GM12874 (cell line): ENCODE measurements at regions not wholly inside any gene's neighbourhood (a gene's known extent, or its start where the extent isn't known, plus 50 kb on each side); places are given as distances from the start of the nearest gene placed in this dataset.

Experiments
- TF ChIP-seq, protein P1 (sequence below): IDR thresholded peaks from 2 replicates; pipeline ENCODE4 v1.5.1; 2011; ENCODE audit warnings: low read depth, mild to moderate bottlenecking, control low read depth, low read length, moderate library complexity; ENCODE audit not compliant: insufficient read depth

DNA sequence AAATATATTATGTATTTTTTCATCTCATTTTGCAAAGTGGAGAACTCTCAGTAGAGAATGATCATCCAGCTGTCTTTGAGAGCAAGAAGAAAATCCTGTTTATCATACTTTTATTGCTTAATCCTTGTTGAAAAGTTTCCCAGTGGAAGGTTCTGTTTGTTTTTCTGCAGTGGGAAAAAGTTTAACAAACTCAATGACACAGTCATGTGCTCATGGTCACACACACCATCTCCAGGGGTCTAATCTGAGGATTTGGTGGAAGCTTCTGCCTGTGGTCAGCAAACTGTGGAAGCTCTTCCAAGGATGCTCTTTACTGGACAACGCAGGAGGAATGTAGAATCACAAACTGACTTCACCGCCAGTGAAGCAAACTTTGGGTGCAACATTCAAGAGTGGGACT lies 1003.9 kb downstream of the SORCS3 start:
- TF ChIP-seq, protein P1, sequence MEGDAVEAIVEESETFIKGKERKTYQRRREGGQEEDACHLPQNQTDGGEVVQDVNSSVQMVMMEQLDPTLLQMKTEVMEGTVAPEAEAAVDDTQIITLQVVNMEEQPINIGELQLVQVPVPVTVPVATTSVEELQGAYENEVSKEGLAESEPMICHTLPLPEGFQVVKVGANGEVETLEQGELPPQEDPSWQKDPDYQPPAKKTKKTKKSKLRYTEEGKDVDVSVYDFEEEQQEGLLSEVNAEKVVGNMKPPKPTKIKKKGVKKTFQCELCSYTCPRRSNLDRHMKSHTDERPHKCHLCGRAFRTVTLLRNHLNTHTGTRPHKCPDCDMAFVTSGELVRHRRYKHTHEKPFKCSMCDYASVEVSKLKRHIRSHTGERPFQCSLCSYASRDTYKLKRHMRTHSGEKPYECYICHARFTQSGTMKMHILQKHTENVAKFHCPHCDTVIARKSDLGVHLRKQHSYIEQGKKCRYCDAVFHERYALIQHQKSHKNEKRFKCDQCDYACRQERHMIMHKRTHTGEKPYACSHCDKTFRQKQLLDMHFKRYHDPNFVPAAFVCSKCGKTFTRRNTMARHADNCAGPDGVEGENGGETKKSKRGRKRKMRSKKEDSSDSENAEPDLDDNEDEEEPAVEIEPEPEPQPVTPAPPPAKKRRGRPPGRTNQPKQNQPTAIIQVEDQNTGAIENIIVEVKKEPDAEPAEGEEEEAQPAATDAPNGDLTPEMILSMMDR, result no peak

DNA sequence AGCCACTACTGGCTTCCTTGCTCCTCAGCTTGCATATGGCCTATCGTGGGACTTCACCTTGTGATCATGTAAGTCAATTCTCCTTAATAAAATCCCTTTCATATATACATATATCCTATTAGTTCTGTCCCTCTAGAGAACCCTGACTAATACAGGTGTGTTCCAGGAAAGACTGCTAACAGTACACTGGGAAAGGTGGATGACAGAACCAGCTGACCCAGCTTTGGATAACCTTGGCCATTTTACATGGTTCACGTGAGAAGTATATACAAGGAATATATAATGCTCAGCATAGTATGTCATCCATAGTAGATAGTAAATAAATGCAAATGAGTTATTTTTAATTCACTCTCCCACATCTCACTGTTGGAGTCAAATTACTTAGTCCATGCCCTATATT lies 1003.5 kb downstream of the SORCS3 start:
- TF ChIP-seq, protein P1, result no peak

DNA sequence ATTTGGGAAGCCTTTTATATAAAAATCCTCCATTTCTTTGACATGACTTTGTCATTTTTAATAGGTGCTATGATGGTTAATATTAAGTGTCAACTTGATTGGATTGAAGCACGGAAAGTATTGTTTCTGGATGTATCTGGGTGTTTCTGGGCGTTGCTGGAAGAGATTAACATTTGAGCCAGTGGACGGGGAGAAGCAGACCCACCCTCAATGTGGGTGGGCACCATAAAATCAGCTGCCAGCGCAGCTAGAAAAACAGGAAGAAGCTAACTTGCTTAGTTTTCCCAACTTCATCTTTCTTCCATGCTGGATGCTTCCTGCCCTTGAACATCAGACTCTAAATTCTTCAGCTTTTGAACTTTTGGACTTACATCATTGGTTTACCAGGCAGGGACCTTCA lies 1003.0 kb downstream of the SORCS3 start:
- TF ChIP-seq, protein P1, result no peak

DNA sequence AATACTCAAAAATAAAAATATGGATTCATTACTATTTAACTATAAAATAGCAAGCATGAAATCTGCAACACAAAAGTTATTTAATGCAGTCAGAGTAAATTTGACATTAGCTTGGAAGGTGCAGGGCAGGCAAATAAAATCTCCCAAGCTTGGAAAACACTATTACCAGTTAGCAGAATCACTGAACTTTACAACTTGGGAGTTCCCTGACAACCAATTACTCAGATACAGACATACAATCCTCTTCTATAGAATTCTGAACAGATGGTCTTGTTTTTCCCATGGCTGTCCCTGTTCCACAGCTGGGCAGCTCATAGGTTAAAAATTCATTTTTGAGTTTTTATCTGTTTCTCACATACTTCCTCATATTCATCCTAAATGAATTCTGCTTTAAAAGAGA lies 1002.6 kb downstream of the SORCS3 start:
- TF ChIP-seq, protein P1, result no peak

DNA sequence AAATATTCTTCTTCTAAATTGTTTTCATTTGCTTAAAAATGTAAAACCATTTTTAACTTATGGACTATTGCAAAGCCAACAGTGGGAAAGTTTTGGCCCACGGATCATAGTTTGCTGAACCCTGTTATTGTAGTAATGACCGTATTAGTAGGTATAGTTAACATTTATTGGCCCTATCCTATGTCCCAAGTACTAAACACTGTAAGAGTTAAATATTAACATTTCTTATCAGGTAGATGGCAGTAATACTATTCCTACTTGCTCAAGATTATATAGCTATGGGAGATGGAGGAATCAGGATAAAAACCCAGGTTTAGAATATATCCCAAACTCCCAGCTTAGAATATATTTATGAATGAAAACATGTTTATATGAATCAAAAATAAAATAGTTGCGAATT lies 993.2 kb downstream of the SORCS3 start:
- TF ChIP-seq, protein P1, result no peak

DNA sequence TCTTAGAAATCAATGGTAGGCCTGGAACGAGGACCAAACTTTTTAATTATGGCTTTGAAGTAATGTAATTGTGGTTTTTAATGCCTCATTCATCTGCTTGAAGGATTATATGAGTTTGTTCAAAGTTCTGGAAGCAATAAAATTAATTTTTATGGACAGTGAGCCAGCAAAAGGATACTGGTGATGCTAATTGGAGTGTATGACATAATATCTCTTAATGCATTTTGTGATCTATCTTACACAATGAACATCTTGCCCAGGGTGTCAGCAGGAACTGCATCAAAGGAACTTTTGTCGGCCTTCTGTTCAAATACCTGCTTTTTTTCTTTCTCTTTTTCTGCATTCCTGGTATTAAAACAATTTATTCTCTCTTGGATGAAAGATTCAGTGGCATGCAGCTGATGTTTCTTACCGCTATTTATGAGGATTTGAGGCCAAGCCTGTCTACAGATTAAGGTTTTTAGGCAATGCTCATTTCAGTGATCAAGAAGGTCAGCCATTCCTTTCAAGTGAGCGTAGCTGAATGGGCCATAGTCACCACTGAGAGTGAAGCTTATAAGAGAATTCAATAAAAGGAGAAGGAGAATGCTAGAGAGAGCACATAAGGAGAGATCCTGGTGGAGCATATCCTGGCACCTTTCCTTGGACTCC lies 974.8 kb downstream of the SORCS3 start:
- TF ChIP-seq, protein P1, result no peak

DNA sequence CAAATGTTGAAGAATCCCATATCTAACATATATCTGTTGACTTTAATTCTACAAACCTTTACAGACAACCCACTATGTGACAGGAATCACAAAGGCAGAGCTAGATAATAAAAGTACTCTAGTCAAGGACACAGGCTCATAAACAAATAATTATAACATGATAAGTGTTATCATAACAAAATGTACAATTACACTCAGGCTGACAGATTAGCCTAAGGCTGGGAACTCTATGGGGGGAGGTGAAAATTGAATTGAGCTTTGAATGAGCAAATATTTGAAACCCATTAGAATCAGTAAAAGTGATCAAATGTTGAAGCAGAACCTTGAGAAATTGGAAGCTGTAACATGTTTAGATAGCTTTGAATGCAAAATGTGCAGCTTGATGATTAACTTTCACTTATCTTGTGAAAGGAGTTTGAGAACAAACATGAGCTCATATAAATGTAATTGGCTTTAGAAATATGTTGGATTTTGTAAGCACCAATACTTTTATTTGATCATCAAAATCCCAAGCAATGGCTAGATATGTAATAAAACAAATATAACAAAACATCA lies 970.2 kb downstream of the SORCS3 start:
- TF ChIP-seq, protein P1, result no peak

DNA sequence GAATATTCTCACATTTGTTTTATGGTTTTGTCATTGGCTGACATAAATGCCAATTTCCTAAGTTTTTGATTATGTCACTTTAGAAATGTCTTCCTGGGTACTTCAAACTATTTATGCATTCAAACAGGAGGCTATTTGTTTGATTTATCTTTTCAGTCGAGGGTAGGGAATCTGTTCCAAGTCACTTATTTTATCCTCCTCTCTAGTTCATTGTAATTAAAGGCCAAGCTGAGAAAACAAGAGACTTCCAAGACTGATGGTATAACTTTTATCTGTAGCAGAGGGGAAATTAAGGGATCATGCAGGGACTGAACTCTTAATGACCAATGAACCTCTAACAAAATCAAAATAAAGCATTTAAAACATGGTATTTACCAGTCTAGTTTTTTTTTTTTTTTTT lies 968.4 kb downstream of the SORCS3 start:
- TF ChIP-seq, protein P1, result no peak
